SK-N-MC (cell line): ENCODE measurements at regions not wholly inside any gene's neighbourhood (a gene's known extent, or its start where the extent isn't known, plus 50 kb on each side); places are given as distances from the start of the nearest gene placed in this dataset.

ENCODE experiments used
- EZH2 ChIP-seq: fragments of 200-600 bp; sonication (generic); IDR thresholded peaks from one replicate; pipeline ENCODE4 v1.6.1; 2017; ENCODE audit warnings: antibody characterized with exemption
- POLR2AphosphoS5 ChIP-seq: IDR thresholded peaks from 2 replicates; pipeline ENCODE4 v1.6.1; 2012; ENCODE audit warnings: mild to moderate bottlenecking, low read depth, low read length, borderline replicate concordance

GRCh38 chr16:79326549-79326948 lies 274.0 kb downstream of the MAF start:
- TF ChIP-seq EZH2 (no peak), POLR2AphosphoS5 (no peak)
